Heart left ventricle (tissue), 13 donors: ENCODE measurements at regions not wholly inside any gene's neighbourhood (a gene's known extent, or its start where the extent isn't known, plus 50 kb on each side); places are given as distances from the start of the nearest gene placed in this dataset.

Source experiments
- POLR2A ChIP-seq, 2 donors: fragments of 450-650 bp; IDR thresholded peaks; one replicate each; pipeline ENCODE4 v1.6.1; 2017; ENCODE audit warnings: antibody characterized with exemption in 2 of 2, mild to moderate bottlenecking in 2 of 2, moderate library complexity in 2 of 2
- TF ChIP-seq, protein P1 (sequence below), 12 donors: fragments of 200-600 bp; sonication (generic) in 4 of 12; IDR thresholded peaks; one replicate each; pipeline versions ENCODE4 v1.5.0 to v1.8.0; 2018 to 2022; ENCODE audit warnings: antibody characterized with exemption in 12 of 12, mild to moderate bottlenecking in 5 of 12
- donor health status: ischemic (EF 13 %, LVEDD 7.1; RV severe dilation, severe dysfunction).
- donor health status: DM: no; HTN: yes; CAD: no.
- donor health status: DM: no; HTN: no; CAD: no.
- donor health status: ischemic (EF 25% LVEDD 6.9; RV normal size, moderate dysfunction).
- donor health status: ischemic (EF 25% LVEDD 5.7; RV mildly dilated, moderate dysfunction).
- donor health status: ischemic (EF 35%, LVEDD 5.7; RV mildly dilated, moderate dysfunction).
- donor health status: nonischemic (EF 11% LVEDD 7.7; RV severe dilation, severe dysfunction).
- donor health status: DM: yes; HTN: yes; CAD: no.
- donor health status: PGD.
- donor health status: ischemic (EF 29% LVEDD 5.4; RV normal size, mild dysfunction).
- donor health status: nonischemic (EF 23%, LVEDD 6.1; RV moderate dilation, normal function).

DNA sequence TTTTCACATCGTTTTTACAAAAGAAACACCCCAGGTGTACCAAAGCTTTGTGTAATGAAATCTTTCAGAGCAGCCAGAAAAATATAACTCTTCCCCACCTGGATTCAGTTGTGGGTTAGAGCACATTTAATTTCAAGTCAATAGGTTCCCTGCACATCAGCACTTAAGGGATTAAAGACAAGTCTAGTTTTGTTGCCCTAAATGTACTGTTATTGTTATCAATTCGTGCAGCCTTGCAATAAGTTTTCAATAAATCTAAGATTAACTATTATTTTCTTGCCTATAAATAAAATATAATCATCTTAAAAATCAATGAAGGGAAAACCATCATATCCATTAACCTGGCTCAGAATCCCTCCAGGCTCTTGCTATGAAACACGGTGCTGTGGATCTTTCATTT is 172.5 kb upstream of the CDIN1 start:
- no peak for TF ChIP-seq POLR2A (IDR thresholded peaks at IDR 0.05)
- TF ChIP-seq, protein P1, sequence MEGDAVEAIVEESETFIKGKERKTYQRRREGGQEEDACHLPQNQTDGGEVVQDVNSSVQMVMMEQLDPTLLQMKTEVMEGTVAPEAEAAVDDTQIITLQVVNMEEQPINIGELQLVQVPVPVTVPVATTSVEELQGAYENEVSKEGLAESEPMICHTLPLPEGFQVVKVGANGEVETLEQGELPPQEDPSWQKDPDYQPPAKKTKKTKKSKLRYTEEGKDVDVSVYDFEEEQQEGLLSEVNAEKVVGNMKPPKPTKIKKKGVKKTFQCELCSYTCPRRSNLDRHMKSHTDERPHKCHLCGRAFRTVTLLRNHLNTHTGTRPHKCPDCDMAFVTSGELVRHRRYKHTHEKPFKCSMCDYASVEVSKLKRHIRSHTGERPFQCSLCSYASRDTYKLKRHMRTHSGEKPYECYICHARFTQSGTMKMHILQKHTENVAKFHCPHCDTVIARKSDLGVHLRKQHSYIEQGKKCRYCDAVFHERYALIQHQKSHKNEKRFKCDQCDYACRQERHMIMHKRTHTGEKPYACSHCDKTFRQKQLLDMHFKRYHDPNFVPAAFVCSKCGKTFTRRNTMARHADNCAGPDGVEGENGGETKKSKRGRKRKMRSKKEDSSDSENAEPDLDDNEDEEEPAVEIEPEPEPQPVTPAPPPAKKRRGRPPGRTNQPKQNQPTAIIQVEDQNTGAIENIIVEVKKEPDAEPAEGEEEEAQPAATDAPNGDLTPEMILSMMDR (IDR thresholded peaks at IDR 0.05): no peak
